Uterus (tissue), 3 donors: ENCODE measurements at regions not wholly inside any gene's neighbourhood (a gene's known extent, or its start where the extent isn't known, plus 50 kb on each side); places are given as distances from the start of the nearest gene placed in this dataset.
"Not testable (repeated sequence)": the region's sequence is repeated elsewhere in the genome, so short reads cannot be mapped to it uniquely, and the experiment has no call there.

ENCODE experiments used
- DNase-seq, 2 donors: peaks; one replicate each; pipeline ENCODE4 v3.0.0-alpha.2; 2019 to 2020
- H3K27ac ChIP-seq, 2 donors: fragments of 200-600 bp; sonication (generic); 1 replicate in 1 of 2; 2 replicates in 1 of 2; pipeline ENCODE4 v1.5.1; 2016 to 2018
- H3K27me3 ChIP-seq, 2 donors: fragments of 200-600 bp; sonication (generic); one replicate each; pipeline ENCODE4 v1.5.1; 2018 to 2019; ENCODE audit warnings: control low read depth in 1 of 2
- H3K36me3 ChIP-seq, 2 donors: fragments of 200-600 bp; sonication (generic); one replicate each; pipeline ENCODE4 v1.5.1; 2019; ENCODE audit warnings: control low read depth in 1 of 2
- H3K4me1 ChIP-seq, 2 donors: fragments of 200-600 bp; sonication (generic); one replicate each; pipeline ENCODE4 v1.5.1; 2018 to 2019; ENCODE audit warnings: control low read depth in 1 of 2
- H3K4me3 ChIP-seq, 2 donors: fragments of 200-600 bp; sonication (generic); 1 replicate in 1 of 2; 2 replicates in 1 of 2; pipeline ENCODE4 v1.5.1; 2018 to 2019; ENCODE audit warnings: mild to moderate bottlenecking in 1 of 2
- H3K9me3 ChIP-seq, 2 donors: fragments of 200-600 bp; sonication (generic); one replicate each; pipeline ENCODE4 v1.5.1; 2019; ENCODE audit warnings: control low read depth in 1 of 2
- CTCF ChIP-seq, 4 experiments: fragments of 200-600 bp in 2 of 4; fragments of 450-650 bp in 2 of 4; sonication (generic) in 2 of 4; IDR thresholded peaks; one replicate each; pipeline ENCODE4 v1.5.1; 2016 to 2019; ENCODE audit warnings: antibody characterized with exemption in 4 of 4, mild to moderate bottlenecking in 2 of 4, moderate library complexity in 1 of 4
- POLR2A ChIP-seq, 2 donors: fragments of 450-650 bp; IDR thresholded peaks; one replicate each; pipeline ENCODE4 v1.6.1; 2016; ENCODE audit warnings: antibody characterized with exemption in 2 of 2, mild to moderate bottlenecking in 1 of 2, moderate library complexity in 1 of 2
- intact Hi-C: fragments of 100-400 bp; cut with DNase I; formaldehyde crosslinking; loops from one replicate; pipeline ENCODE4 v1.15.1; 2023; ENCODE audit warnings: low total_unique reads
- donor health status: DM: yes; HTN: yes; CAD: no.

GRCh38 chrX:817759-818300 is 187.2 kb downstream of the SHOX start:
- no peaks in the 10 kb centered on the region for H3K4me1 ChIP-seq
- no peak overlapping the region for H3K4me3 ChIP-seq
- no peaks in the 10 kb centered on the region for H3K36me3 ChIP-seq
- H3K27me3 ChIP-seq: no peaks in the 10 kb centered on the region
- H3K9me3 ChIP-seq: no peaks in the 10 kb centered on the region
- H3K27ac ChIP-seq: no peak overlapping the region
- TF ChIP-seq CTCF (IDR thresholded peaks at IDR 0.05) (no peak), POLR2A (IDR thresholded peaks at IDR 0.05) (no peak)
- intact Hi-C loops: no loop called here
- DNase-seq: no peak

- H3K9me3 ChIP-seq, H3K4me1 ChIP-seq, H3K27me3 ChIP-seq, intact Hi-C loops, H3K4me3 ChIP-seq, H3K27ac ChIP-seq, DNase-seq, H3K36me3 ChIP-seq: not testable (repeated sequence)
These were observed 186.6 kb downstream of the SHOX start for GRCh38 chrX:817147-817546.

- intact Hi-C loops: no loop called here
- no peak overlapping the region for H3K27ac ChIP-seq
- no peaks in the 10 kb centered on the region for H3K9me3 ChIP-seq
- H3K4me3 ChIP-seq: no peak overlapping the region
- H3K27me3 ChIP-seq: no peaks in the 10 kb centered on the region
- no peaks in the 10 kb centered on the region for H3K4me1 ChIP-seq
- DNase-seq: no peak
- no peaks in the 10 kb centered on the region for H3K36me3 ChIP-seq
- TF ChIP-seq CTCF (IDR thresholded peaks at IDR 0.05) (no peak), POLR2A (IDR thresholded peaks at IDR 0.05) (no peak)
These were observed 185.8 kb downstream of the SHOX start for GRCh38 chrX:816411-816810.

- H3K36me3 ChIP-seq: no peaks in the 10 kb centered on the region
- intact Hi-C loops: no loop called here
- H3K27me3 ChIP-seq: no peaks in the 10 kb centered on the region
- H3K4me3 ChIP-seq: no peak overlapping the region
- TF ChIP-seq POLR2A (IDR thresholded peaks at IDR 0.05): no peak
- no peak for TF ChIP-seq CTCF (IDR thresholded peaks at IDR 0.05)
- no peaks in the 10 kb centered on the region for H3K4me1 ChIP-seq
- no peak for DNase-seq
- no peak overlapping the region for H3K27ac ChIP-seq
- H3K9me3 ChIP-seq: no peaks in the 10 kb centered on the region
These were observed 179.6 kb downstream of the SHOX start for GRCh38 chrX:810186-810585.

GRCh38 chrX:809081-809480 is 178.5 kb downstream of the SHOX start:
- no peaks in the 10 kb centered on the region for H3K36me3 ChIP-seq
- no peaks in the 10 kb centered on the region for H3K27me3 ChIP-seq
- no peak overlapping the region for H3K4me3 ChIP-seq
- TF ChIP-seq POLR2A (IDR thresholded peaks at IDR 0.05) (no peak), CTCF (IDR thresholded peaks at IDR 0.05) (no peak)
- DNase-seq: no peak
- no peak overlapping the region for H3K27ac ChIP-seq
- no peaks in the 10 kb centered on the region for H3K9me3 ChIP-seq
- no peaks in the 10 kb centered on the region for H3K4me1 ChIP-seq
- intact Hi-C loops: no loop called here

GRCh38 chrX:806586-806985 is 176.0 kb downstream of the SHOX start:
- no peak for DNase-seq
- H3K4me1 ChIP-seq: no peaks in the 10 kb centered on the region
- H3K27ac ChIP-seq: no peak overlapping the region
- intact Hi-C loops: no loop called here
- no peaks in the 10 kb centered on the region for H3K36me3 ChIP-seq
- H3K27me3 ChIP-seq: no peaks in the 10 kb centered on the region
- no peak overlapping the region for H3K4me3 ChIP-seq
- no peak for TF ChIP-seq POLR2A (IDR thresholded peaks at IDR 0.05)
- TF ChIP-seq CTCF (IDR thresholded peaks at IDR 0.05): no peak
- no peaks in the 10 kb centered on the region for H3K9me3 ChIP-seq
